ENCODE measurements at regions not wholly inside any gene's neighbourhood (a gene's known extent, or its start where the extent isn't known, plus 50 kb on each side); places are given as distances from the start of the nearest gene placed in this dataset.
A peak's percentile ranks its signal among the peaks of the same experiment; 100 is the strongest.

GRCh38 chr3:152157337-152157736, 111.4 kb upstream of the MBNL1 start:
- DNase-seq: no peak

- peak; percentile 69 for DNase-seq
Observed at GRCh38 chr3:152159328-152159727, 109.4 kb upstream of the MBNL1 start.

GRCh38 chr3:152160350-152161011, 108.2 kb upstream of the MBNL1 start:
- DNase-seq: no peak

- no peak for DNase-seq
Observed at GRCh38 chr3:152172460-152172859, 96.3 kb upstream of the MBNL1 start.

GRCh38 chr3:152173627-152174026, 95.1 kb upstream of the MBNL1 start:
- no peak for DNase-seq

- DNase-seq: no peak
Observed at GRCh38 chr3:152174876-152175527, 93.7 kb upstream of the MBNL1 start.

GRCh38 chr3:152175528-152175889, 93.2 kb upstream of the MBNL1 start:
- peak; percentile 72 for DNase-seq

- no peak for DNase-seq
Observed at GRCh38 chr3:152176241-152176640, 92.5 kb upstream of the MBNL1 start.

- no peak for DNase-seq
Observed at GRCh38 chr3:152176998-152177397, 91.7 kb upstream of the MBNL1 start.

- DNase-seq: no peak
Observed at GRCh38 chr3:152177757-152178156, 91.0 kb upstream of the MBNL1 start.

GRCh38 chr3:152183473-152183872, 85.3 kb upstream of the MBNL1 start:
- DNase-seq: no peak

GRCh38 chr3:152184971-152185686, 83.6 kb upstream of the MBNL1 start:
- DNase-seq: no peak

GRCh38 chr3:152185891-152186630, 82.7 kb upstream of the MBNL1 start:
- DNase-seq: no peak

GRCh38 chr3:152190636-152191183, 78.0 kb upstream of the MBNL1 start:
- DNase-seq: no peak

GRCh38 chr3:152192050-152192449, 76.7 kb upstream of the MBNL1 start:
- no peak for DNase-seq

- no peak for DNase-seq
Observed at GRCh38 chr3:152192936-152193672, 75.6 kb upstream of the MBNL1 start.

- DNase-seq: no peak
Observed at GRCh38 chr3:152193673-152194267, 75.0 kb upstream of the MBNL1 start.

- no peak for DNase-seq
Observed at GRCh38 chr3:152195206-152195605, 73.5 kb upstream of the MBNL1 start.

GRCh38 chr3:152196782-152197181, 71.9 kb upstream of the MBNL1 start:
- DNase-seq: no peak

GRCh38 chr3:152197451-152197850, 71.3 kb upstream of the MBNL1 start:
- no peak for DNase-seq

GRCh38 chr3:152197937-152198336, 70.8 kb upstream of the MBNL1 start:
- no peak for DNase-seq

GRCh38 chr3:152198665-152199064, 70.1 kb upstream of the MBNL1 start:
- DNase-seq: no peak

Data from amniotic stem cell (primary cell).